ENCODE measurements at regions not wholly inside any gene's neighbourhood (a gene's known extent, or its start where the extent isn't known, plus 50 kb on each side); places are given as distances from the start of the nearest gene placed in this dataset.
"Not testable (repeated sequence)": the region's sequence is repeated elsewhere in the genome, so short reads cannot be mapped to it uniquely, and the experiment has no call there.

DNA sequence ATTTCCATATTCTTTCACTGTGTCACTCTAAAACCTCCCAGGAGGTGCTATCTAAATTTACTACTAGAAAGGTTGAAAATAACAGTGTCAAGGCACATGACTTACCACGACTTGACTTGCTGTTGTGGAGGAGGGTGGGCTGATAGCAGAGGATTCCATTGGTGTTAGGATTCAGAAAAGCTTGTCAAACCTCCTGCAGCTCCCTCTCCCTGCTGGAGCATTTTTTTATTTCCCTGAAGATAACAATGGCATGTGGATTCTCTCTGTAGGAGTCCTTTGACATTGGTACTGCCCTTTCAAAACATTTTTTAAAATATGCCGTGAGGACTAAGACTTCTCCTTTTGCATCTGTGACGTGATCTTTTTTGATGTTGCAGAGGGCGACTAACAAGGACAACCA is 696.9 kb upstream of the GYPC start:
- H3K4me1 Mint-ChIP-seq (ENCODE audit: low read depth) = no peaks in the 10 kb centered on the region
- intact Hi-C loops (cut with micrococcal nuclease) = no loop called here

DNA sequence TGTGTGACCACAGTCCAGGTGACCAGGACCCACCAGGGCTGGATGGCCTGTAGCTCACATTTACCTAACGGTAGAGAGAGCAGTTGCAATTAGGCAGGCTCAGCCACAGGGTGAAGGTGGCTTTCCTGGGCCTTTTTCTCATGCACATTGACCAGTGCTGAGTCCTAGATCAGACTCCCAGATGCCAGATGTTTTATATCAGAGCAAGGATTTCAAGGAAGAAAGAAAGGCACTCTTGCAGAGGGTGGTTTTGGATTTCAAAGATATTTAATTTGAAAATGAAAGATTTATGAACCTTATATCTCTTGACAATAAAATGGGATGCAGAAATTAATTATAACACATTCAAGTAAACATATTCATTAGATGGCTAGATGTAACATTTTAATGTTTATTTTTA is 694.2 kb upstream of the GYPC start:
- no peaks in the 10 kb centered on the region for H3K27me3 Mint-ChIP-seq (ENCODE audit: low read depth)
- H3K27ac Mint-ChIP-seq = no peak overlapping the region
- H3K36me3 Mint-ChIP-seq (ENCODE audit: low read depth) = no peaks in the 10 kb centered on the region
- intact Hi-C loops (cut with micrococcal nuclease) = no loop called here
- H3K4me3 Mint-ChIP-seq (ENCODE audit: low read depth) = no peak overlapping the region
- H3K4me1 Mint-ChIP-seq (ENCODE audit: low read depth) = no peaks in the 10 kb centered on the region
- peaks cover 8% of the 10 kb centered on the region for H3K9me3 Mint-ChIP-seq
- DNase-seq (ENCODE audit: low spot score) = no peak

More for the DNA sequence above, 696.9 kb upstream of the GYPC start:
- Mint-ChIP-seq H3K36me3 (ENCODE audit: low read depth) (no peaks in the 10 kb centered on the region), H3K27me3 (ENCODE audit: low read depth) (no peaks in the 10 kb centered on the region), H3K4me3 (ENCODE audit: low read depth) (no peak overlapping the region), H3K27ac (no peak overlapping the region), H3K9me3 (peaks cover 11% of the 10 kb centered on the region)
- DNase-seq (ENCODE audit: low spot score) = no peak

DNA sequence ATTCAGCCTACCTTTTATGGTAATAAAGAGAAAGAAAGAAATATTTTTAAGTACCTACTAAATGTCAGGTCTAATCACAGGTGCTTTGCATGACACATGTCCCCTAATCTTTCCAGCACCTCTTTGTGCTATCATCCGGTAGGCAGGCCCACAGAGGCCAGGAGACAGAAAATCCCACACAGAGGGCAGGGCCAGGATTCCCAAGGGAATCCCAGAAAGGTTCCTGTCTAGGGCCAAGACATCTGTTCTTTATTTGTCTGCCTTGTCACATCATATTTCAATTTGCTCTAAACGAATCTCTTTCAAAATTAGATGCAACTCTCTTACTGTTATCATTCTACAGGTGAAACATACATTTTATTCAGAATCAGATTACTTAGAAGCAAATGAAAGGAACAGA is 676.1 kb upstream of the GYPC start:
- intact Hi-C loops (cut with micrococcal nuclease) = no loop called here

GRCh38 chr2:125983364-125983763 is 672.6 kb upstream of the GYPC start:
- intact Hi-C loops (cut with micrococcal nuclease) = no loop called here
- no peak overlapping the region for H3K27ac Mint-ChIP-seq
- H3K27me3 Mint-ChIP-seq (ENCODE audit: low read depth) = no peaks in the 10 kb centered on the region
- DNase-seq (ENCODE audit: low spot score) = no peak
- H3K36me3 Mint-ChIP-seq (ENCODE audit: low read depth) = no peaks in the 10 kb centered on the region
- no peak overlapping the region for H3K4me3 Mint-ChIP-seq (ENCODE audit: low read depth)
- no peaks in the 10 kb centered on the region for H3K9me3 Mint-ChIP-seq
- H3K4me1 Mint-ChIP-seq (ENCODE audit: low read depth) = no peaks in the 10 kb centered on the region

More for the DNA sequence above, 676.1 kb upstream of the GYPC start:
- H3K4me3 Mint-ChIP-seq (ENCODE audit: low read depth) = no peak overlapping the region
- H3K27ac Mint-ChIP-seq = no peak overlapping the region
- no peaks in the 10 kb centered on the region for H3K27me3 Mint-ChIP-seq (ENCODE audit: low read depth)
- no peaks in the 10 kb centered on the region for H3K4me1 Mint-ChIP-seq (ENCODE audit: low read depth)
- no peaks in the 10 kb centered on the region for H3K36me3 Mint-ChIP-seq (ENCODE audit: low read depth)
- H3K9me3 Mint-ChIP-seq = no peaks in the 10 kb centered on the region
- DNase-seq (ENCODE audit: low spot score) = no peak

- no peak for DNase-seq (ENCODE audit: low spot score)
- Mint-ChIP-seq H3K4me1 (ENCODE audit: low read depth) (no peaks in the 10 kb centered on the region), H3K36me3 (ENCODE audit: low read depth) (no peaks in the 10 kb centered on the region), H3K27me3 (ENCODE audit: low read depth) (no peaks in the 10 kb centered on the region), H3K9me3 (peaks cover 8% of the 10 kb centered on the region), H3K4me3 (ENCODE audit: low read depth) (no peak overlapping the region), H3K27ac (no peak overlapping the region)
- intact Hi-C loops (cut with micrococcal nuclease) = no loop called here
Measured at GRCh38 chr2:126029316-126029715, 626.6 kb upstream of the GYPC start.

DNA sequence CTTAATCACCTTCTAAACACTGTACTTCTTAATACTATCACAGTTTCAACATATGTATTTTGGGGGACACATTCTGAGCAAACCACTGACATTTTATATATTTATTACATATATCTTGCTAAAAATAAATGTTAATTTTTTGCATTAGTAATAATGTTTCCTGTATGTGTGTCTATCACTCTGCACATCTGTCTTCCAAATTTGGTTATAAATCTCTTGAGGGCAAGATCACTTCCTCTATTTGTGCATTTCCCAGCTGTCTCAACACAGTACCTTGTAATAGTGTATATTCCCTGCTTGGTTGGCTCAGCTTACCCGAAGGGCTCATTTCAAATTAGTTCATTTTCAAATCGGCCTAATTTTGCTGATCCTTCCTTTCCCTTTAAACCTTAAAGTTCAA is 617.1 kb upstream of the GYPC start:
- Mint-ChIP-seq H3K36me3 (ENCODE audit: low read depth) (no peaks in the 10 kb centered on the region), H3K27me3 (ENCODE audit: low read depth) (no peaks in the 10 kb centered on the region), H3K4me1 (ENCODE audit: low read depth) (no peaks in the 10 kb centered on the region), H3K4me3 (ENCODE audit: low read depth) (no peak overlapping the region), H3K27ac (no peak overlapping the region), H3K9me3 (no peaks in the 10 kb centered on the region)
- no peak for DNase-seq (ENCODE audit: low spot score)
- intact Hi-C loops (cut with micrococcal nuclease) = no loop called here

DNA sequence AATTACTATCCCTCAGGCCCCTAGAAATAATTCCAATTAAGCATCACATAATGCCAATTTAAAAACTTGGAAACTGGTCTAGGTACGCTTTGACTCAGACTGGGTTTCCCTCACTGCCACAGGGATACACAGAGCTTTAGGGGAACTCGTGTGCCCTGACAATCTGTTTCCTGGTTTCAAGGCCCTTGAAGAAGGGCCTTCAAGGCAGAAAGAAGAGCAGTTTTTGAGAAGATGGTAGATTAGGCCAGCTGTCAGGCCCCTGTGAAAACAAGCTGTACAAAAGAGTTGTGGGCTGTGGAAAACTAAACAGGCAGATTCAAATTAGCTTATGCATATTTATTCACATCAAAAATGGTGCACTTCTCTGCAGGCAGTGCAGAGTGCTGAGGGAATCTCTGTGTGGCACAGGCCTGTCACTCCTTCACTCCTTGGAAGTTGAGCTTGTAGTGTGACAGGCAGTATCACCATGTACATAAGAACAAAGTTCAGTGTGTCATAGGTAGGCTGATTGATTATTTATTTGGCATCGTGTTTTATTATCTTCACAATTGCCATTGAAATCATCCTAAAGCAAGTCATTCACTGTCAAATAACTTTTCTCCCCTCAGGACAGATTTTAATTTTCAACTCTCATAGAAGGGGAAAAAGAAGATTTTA is 614.4 kb upstream of the GYPC start:
- H3K36me3 Mint-ChIP-seq (ENCODE audit: low read depth) = no peaks in the 10 kb centered on the region
- no peaks in the 10 kb centered on the region for H3K4me1 Mint-ChIP-seq (ENCODE audit: low read depth)
- H3K27ac Mint-ChIP-seq = no peak overlapping the region
- no peak overlapping the region for H3K4me3 Mint-ChIP-seq (ENCODE audit: low read depth)
- intact Hi-C loops (cut with micrococcal nuclease) = no loop called here
- no peak for DNase-seq (ENCODE audit: low spot score)
- no peaks in the 10 kb centered on the region for H3K9me3 Mint-ChIP-seq
- H3K27me3 Mint-ChIP-seq (ENCODE audit: low read depth) = no peaks in the 10 kb centered on the region

GRCh38 chr2:126042089-126042488 is 613.9 kb upstream of the GYPC start:
- no peak overlapping the region for H3K4me3 Mint-ChIP-seq (ENCODE audit: low read depth)
- no peaks in the 10 kb centered on the region for H3K9me3 Mint-ChIP-seq

GRCh38 chr2:126048719-126049118 is 607.2 kb upstream of the GYPC start:
- H3K4me1 Mint-ChIP-seq (ENCODE audit: low read depth) = no peaks in the 10 kb centered on the region
- intact Hi-C loops (cut with micrococcal nuclease) = no loop called here
- no peak for DNase-seq (ENCODE audit: low spot score)
- peaks cover 24% of the 10 kb centered on the region for H3K9me3 Mint-ChIP-seq
- H3K4me3 Mint-ChIP-seq (ENCODE audit: low read depth) = no peak overlapping the region
- H3K27ac Mint-ChIP-seq = no peak overlapping the region
- no peaks in the 10 kb centered on the region for H3K36me3 Mint-ChIP-seq (ENCODE audit: low read depth)
- no peaks in the 10 kb centered on the region for H3K27me3 Mint-ChIP-seq (ENCODE audit: low read depth)

More at GRCh38 chr2:126042089-126042488, 613.9 kb upstream of the GYPC start:
- intact Hi-C loops (cut with micrococcal nuclease) = no loop called here
- Mint-ChIP-seq H3K27me3 (ENCODE audit: low read depth) (no peaks in the 10 kb centered on the region), H3K4me1 (ENCODE audit: low read depth) (no peaks in the 10 kb centered on the region), H3K27ac (no peak overlapping the region), H3K36me3 (ENCODE audit: low read depth) (no peaks in the 10 kb centered on the region)
- no peak for DNase-seq (ENCODE audit: low spot score)

DNA sequence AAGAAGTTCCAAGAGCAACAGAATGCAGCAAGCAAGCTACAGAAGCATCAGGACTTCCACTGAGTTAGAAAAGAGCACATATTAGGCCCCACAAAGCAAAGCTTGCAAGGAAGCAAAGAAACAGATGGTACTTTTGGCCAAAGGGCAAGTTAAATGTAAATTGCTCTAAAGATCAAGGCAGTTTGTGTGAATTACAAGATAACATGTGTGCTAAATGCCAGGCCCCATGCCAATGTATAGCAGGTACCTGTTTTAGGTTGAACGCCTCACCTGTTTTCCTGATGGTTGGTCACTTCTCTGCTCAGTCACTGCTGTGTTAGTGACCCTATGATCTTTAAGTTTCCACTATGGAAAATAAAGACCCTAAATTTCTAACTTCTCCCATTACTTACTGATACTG is 606.5 kb upstream of the GYPC start:
- Mint-ChIP-seq H3K9me3 (peaks cover 32% of the 10 kb centered on the region), H3K27ac (no peak overlapping the region), H3K27me3 (ENCODE audit: low read depth) (no peaks in the 10 kb centered on the region), H3K4me3 (ENCODE audit: low read depth) (no peak overlapping the region), H3K4me1 (ENCODE audit: low read depth) (no peaks in the 10 kb centered on the region), H3K36me3 (ENCODE audit: low read depth) (no peaks in the 10 kb centered on the region)
- no peak for DNase-seq (ENCODE audit: low spot score)
- intact Hi-C loops (cut with micrococcal nuclease) = no loop called here

- Mint-ChIP-seq H3K9me3 (peaks cover 43% of the 10 kb centered on the region), H3K4me3 (ENCODE audit: low read depth) (no peak overlapping the region), H3K27ac (no peak overlapping the region), H3K4me1 (ENCODE audit: low read depth) (no peaks in the 10 kb centered on the region), H3K36me3 (ENCODE audit: low read depth) (no peaks in the 10 kb centered on the region), H3K27me3 (ENCODE audit: low read depth) (no peaks in the 10 kb centered on the region)
- intact Hi-C loops (cut with micrococcal nuclease) = no loop called here
- DNase-seq (ENCODE audit: low spot score) = no peak
Measured at GRCh38 chr2:126050991-126051736, 604.8 kb upstream of the GYPC start.

GRCh38 chr2:126051737-126052240 is 604.2 kb upstream of the GYPC start:
- H3K9me3 Mint-ChIP-seq = peaks cover 44% of the 10 kb centered on the region
- H3K4me3 Mint-ChIP-seq (ENCODE audit: low read depth); H3K36me3 Mint-ChIP-seq (ENCODE audit: low read depth); DNase-seq (ENCODE audit: low spot score); H3K4me1 Mint-ChIP-seq (ENCODE audit: low read depth); H3K27me3 Mint-ChIP-seq (ENCODE audit: low read depth); H3K27ac Mint-ChIP-seq; intact Hi-C loops (cut with micrococcal nuclease): not testable (repeated sequence)

- no peak for DNase-seq (ENCODE audit: low spot score)
- H3K27ac Mint-ChIP-seq = no peak overlapping the region
- intact Hi-C loops (cut with micrococcal nuclease) = no loop called here
Measured at GRCh38 chr2:126059379-126059778, 596.6 kb upstream of the GYPC start.

More at GRCh38 chr2:126059379-126059778, 596.6 kb upstream of the GYPC start:
- no peaks in the 10 kb centered on the region for H3K27me3 Mint-ChIP-seq (ENCODE audit: low read depth)
- no peak overlapping the region for H3K4me3 Mint-ChIP-seq (ENCODE audit: low read depth)
- H3K9me3 Mint-ChIP-seq = peaks cover 59% of the 10 kb centered on the region
- H3K4me1 Mint-ChIP-seq (ENCODE audit: low read depth) = no peaks in the 10 kb centered on the region
- no peaks in the 10 kb centered on the region for H3K36me3 Mint-ChIP-seq (ENCODE audit: low read depth)
